ENCODE measurements at regions not wholly inside any gene's neighbourhood (a gene's known extent, or its start where the extent isn't known, plus 50 kb on each side); places are given as distances from the start of the nearest gene placed in this dataset.
A peak's percentile ranks its signal among the peaks of the same experiment; 100 is the strongest.
"Not testable (repeated sequence)": the region's sequence is repeated elsewhere in the genome, so short reads cannot be mapped to it uniquely, and the experiment has no call there.

DNA sequence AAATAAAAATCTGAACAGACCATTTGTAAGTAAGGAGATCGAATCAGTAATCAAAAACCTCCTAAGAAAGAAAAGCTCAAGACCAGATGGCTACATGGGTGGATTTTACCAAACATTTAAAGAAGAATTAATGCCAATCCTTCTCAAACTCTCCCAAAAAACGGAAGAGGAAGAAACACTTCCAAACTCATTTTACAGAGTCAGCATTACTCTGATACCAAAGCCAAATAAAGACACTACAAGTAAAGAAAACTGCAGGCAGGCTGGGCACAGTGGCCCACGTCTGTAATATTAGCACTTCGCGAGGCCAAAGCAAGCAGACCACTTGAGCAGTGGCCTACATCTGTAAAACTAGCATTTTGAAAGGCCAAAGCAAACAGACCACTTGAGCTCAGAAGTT, 159.8 kb downstream of the DPY19L2 start:
- no peak overlapping the region for H3K4me3 ChIP-seq (ENCODE audit: low read depth, low read length)
- no peak for DNase-seq (ENCODE audit: low read depth)
- no peak for TF ChIP-seq CTCF (IDR thresholded peaks at IDR 0.05; ENCODE audit: control insufficient read depth, extremely low read depth, insufficient read depth)

DNA sequence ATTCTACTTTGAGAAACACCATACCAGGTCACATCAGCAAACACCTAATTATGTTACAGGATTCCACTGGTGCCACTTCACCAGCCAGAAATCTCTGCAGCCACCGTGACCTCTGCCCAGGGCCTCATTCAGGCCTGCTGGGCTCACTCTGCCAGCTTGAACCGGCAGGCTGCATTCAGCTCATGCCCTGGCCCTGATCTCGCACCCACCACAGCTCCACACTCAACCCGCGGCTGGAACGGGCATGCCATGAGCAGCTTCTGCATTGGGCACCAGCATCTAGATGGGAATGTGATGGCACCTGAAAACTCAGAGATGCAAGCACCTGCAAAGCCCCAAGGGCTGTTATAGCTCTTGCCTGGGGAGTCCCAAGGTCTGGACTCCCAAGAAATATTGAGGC, 168.7 kb downstream of the DPY19L2 start:
- no peak for TF ChIP-seq CTCF (IDR thresholded peaks at IDR 0.05; ENCODE audit: control insufficient read depth, extremely low read depth, insufficient read depth)
- H3K4me3 ChIP-seq (ENCODE audit: low read depth, low read length) = no peak overlapping the region
- no peak for DNase-seq (ENCODE audit: low read depth)

DNA sequence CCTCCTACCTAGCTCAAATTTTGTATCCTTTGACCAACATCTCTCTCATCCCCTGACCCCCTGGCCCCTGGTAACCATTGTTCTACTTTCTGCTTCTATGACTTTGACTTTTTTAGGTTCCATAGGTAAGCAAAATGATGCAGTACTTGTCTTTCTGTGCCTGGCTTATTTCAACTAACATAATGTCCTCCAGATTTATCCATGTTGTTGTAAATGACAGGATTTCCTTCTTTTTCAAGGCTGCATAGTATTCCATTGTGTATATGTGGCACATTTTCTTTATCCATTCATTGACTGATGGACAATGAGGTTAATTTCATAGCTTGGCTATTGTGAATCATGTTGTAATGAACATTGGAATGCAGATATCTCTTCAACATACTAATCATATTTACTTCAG, 170.1 kb downstream of the DPY19L2 start:
- DNase-seq (ENCODE audit: low read depth) = no peak
- TF ChIP-seq CTCF (IDR thresholded peaks at IDR 0.05; ENCODE audit: control insufficient read depth, extremely low read depth, insufficient read depth) = no peak
- no peak overlapping the region for H3K4me3 ChIP-seq (ENCODE audit: low read depth, low read length)

DNA sequence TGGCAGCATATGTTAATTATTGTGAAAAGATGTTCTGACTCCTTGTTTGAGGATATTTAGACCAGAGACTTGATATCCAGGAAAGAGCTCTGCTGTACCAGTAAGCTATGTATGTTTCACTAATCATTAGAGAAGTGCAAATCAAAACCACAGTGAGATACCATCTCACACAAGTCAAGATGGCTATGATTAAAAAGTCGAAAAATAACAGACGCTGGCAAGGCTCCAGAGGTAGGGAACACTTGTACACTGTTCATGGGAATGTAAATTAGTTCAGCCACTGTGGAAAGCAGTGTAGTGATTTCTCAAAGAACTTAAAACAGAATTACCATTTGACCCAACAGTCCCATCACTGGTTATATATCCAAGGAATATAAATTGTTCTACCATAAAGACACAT, 171.6 kb downstream of the DPY19L2 start:
- no peak for TF ChIP-seq CTCF (IDR thresholded peaks at IDR 0.05; ENCODE audit: control insufficient read depth, extremely low read depth, insufficient read depth)
- DNase-seq (ENCODE audit: low read depth) = peak; percentile 22
- no peak overlapping the region for H3K4me3 ChIP-seq (ENCODE audit: low read depth, low read length)

- TF ChIP-seq CTCF (IDR thresholded peaks at IDR 0.05; ENCODE audit: control insufficient read depth, extremely low read depth, insufficient read depth) = no peak
Observed at GRCh38 chr12:63495974-63496373, 172.3 kb downstream of the DPY19L2 start.

GRCh38 chr12:63493357-63493756, 174.9 kb downstream of the DPY19L2 start:
- H3K4me3 ChIP-seq (ENCODE audit: low read depth, low read length); DNase-seq (ENCODE audit: low read depth): not testable (repeated sequence)

More at GRCh38 chr12:63495974-63496373, 172.3 kb downstream of the DPY19L2 start:
- H3K4me3 ChIP-seq (ENCODE audit: low read depth, low read length) = no peak overlapping the region
- peak; percentile 76 for DNase-seq (ENCODE audit: low read depth)

DNA sequence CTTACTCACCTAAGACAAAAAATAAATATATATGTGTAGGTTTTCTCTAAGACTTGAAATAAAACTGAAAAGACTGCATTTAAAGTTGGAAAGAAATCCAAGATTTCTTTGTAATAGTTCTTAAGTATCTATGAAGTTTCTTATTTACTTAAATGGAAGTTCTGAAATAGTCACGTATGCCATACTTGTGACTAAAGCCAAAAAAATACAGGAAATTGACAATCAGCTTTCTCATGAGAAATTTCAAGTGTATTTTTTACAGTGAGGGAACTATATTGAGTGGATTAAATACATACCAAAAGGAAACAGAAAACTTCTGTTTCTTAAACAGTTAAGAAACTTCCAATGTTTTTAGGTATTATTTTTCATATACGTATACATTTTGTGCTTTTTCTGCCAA, 188.1 kb downstream of the DPY19L2 start:
- DNase-seq (ENCODE audit: low read depth) = no peak
- no peak overlapping the region for H3K4me3 ChIP-seq (ENCODE audit: low read depth, low read length)
- TF ChIP-seq CTCF (IDR thresholded peaks at IDR 0.05; ENCODE audit: control insufficient read depth, extremely low read depth, insufficient read depth) = no peak
